Forelimb muscle (tissue), 1 donor: ENCODE measurements at regions not wholly inside any gene's neighbourhood (a gene's known extent, or its start where the extent isn't known, plus 50 kb on each side); places are given as distances from the start of the nearest gene placed in this dataset.
"Not testable (repeated sequence)": the region's sequence is repeated elsewhere in the genome, so short reads cannot be mapped to it uniquely, and the experiment has no call there.

Source experiments
- DNase-seq: peaks from one replicate; pipeline ENCODE4 v3.0.0-alpha.2; 2013; ENCODE audit warnings: low read depth

DNA sequence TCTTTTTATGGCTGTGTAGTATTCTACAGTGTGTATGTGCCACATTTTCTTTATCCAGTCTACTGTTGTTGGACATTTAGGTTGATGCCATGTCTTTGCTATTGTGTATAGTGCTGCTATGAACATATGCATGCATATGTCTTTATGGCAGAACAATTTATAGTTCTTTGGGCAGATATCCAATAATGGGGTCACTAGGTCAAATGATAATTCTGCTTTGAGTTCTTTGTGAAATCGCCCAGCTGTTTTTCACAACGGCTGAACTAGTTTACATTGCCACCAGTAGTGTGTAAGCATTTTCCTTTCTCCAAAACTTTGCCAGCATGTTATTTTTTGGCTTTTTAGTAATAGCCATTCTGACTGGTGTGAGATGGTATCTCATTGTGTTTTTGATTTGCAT, 214.8 kb upstream of the TMEM229A start:
- DNase-seq: no peak

DNA sequence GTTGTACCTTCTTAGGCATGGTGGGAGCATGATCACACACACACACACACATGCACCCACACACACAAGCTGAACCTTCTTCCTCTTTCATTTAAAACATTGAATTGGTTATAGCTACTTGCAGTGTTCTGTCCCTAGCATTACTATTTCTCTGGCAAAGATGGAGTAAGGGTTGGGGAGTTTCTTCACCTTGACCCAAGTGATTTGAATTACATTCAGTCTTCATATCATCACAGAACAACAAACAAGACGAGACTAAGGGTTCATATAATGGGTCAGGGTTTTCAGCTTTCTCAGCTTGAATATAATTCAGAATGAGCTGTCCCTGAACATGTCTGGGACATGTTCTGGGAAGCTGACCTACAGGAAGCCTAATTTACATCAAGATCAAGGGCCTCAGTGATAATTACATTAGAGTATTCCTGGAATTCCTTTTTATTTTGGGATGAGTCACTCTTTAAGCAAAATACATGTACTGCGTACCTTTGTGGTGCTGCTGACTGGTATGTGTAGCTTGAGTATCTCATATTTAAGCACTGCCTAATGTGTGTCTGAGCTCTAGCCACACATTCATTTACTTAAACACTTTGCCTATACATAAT, 213.5 kb upstream of the TMEM229A start:
- no peak for DNase-seq

DNA sequence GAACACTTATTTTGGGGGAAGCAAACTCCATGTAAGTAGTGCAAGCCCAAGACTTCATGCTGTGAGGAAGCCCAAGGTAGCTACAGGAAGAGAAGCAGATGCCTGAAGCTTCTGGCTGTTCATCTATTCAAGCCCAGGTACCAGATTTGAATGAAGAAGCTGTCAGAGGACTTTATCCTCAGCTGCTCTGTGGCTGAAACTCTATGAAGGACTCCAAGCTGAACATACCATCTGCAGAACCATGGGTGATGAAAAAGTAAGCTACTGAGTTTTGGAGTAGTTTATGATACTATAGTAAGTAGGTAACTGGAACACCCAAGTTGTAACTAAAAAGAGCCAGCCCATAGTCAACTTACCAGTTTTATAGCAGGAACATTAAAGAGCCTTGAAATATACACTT, 211.6 kb upstream of the TMEM229A start:
- DNase-seq: not testable (repeated sequence)

GRCh38 chr7:124219681-124220080, 186.8 kb upstream of the TMEM229A start:
- no peak for DNase-seq

GRCh38 chr7:124208642-124209041, 175.8 kb upstream of the TMEM229A start:
- DNase-seq: no peak

DNA sequence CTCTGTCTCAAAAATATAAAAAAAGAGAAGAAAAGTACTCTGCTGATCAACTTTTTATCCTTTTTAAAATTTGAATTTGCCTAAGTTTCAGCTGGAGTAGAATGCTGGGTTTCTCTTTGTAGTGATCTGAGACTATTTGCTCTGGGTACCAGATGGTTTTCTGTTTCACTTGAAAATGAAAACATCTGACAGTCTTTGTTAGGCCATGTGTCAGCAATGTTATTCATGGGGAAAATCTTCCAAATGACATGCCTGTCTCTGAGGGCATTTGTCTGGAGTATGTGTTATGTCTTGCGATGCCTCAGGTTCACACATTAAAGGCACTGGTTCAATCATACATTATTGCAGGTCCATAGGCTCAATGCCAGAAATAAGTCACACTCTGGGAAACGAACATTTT, 175.3 kb upstream of the TMEM229A start:
- no peak for DNase-seq

GRCh38 chr7:124205526-124205925, 172.7 kb upstream of the TMEM229A start:
- no peak for DNase-seq

- no peak for DNase-seq
Observed at GRCh38 chr7:124202546-124202945, 169.7 kb upstream of the TMEM229A start.

DNA sequence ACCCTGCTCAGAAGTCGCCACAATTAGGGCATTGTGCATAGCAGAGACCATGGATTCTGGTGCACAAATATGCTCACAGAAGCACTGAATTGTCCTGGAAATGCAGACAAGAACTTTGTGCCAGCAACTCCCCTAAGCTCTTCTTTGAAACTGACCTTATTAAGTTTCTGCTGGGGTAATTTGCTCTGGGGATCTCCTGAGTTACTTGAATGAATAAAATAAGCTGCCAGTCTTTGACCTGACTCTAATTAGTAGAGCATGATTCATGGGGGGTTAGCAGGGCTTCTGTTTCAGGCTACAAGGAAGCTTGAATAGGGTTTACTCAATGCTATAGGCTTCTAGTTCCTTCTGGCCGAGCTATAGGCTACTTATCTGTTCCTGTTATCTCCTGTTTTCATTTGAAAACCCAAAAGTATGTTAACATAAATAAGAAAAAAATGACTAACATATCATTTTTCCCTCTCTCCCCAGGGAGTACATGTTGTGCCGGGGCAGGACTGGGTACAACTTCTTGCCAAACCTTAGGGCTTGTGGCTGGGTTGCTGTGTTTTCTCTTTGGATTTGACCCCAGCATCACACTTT, 169.0 kb upstream of the TMEM229A start:
- DNase-seq: no peak

- no peak for DNase-seq
Observed at GRCh38 chr7:124196519-124196918, 163.7 kb upstream of the TMEM229A start.

GRCh38 chr7:124192885-124193284, 160.0 kb upstream of the TMEM229A start:
- DNase-seq: no peak

DNA sequence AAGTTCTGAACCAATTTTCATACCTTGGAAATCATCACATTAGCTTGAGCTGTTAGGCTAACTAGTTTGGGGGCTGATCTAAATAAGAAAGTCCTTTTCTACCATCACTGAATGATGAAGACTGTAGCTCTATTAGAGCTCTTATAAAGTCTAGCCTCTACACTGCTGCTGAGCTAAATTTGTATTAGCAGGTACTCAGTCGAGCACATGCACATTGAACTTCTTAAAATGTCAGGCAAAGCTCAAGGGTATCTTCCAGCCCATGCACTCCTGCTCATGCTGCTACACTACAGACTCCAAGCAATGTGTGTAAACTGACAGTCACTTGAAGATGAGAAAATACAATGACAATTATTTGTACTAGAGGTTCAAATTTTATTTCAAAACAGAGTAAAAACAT, 158.8 kb upstream of the TMEM229A start:
- no peak for DNase-seq

DNA sequence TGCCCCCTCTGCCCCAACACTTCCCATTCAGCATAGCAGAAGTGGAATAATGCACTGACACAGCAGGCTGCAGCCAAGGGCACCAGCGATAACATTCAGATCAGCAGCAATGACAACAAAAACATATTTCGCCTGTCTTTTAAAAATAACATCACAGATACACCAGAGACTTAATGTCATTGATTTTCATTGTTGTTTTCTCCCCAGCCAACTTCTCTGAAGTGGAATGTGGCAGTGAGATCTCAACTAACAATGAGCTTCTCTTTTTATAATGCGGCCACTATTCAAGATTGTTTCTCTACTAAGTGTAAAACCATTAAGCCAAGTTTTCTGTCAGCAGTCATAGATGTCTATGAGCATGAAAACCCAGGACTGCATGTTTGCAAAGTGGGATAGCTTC, 158.2 kb upstream of the TMEM229A start:
- DNase-seq: no peak

- DNase-seq: no peak
Observed at GRCh38 chr7:124188576-124188975, 155.7 kb upstream of the TMEM229A start.

DNA sequence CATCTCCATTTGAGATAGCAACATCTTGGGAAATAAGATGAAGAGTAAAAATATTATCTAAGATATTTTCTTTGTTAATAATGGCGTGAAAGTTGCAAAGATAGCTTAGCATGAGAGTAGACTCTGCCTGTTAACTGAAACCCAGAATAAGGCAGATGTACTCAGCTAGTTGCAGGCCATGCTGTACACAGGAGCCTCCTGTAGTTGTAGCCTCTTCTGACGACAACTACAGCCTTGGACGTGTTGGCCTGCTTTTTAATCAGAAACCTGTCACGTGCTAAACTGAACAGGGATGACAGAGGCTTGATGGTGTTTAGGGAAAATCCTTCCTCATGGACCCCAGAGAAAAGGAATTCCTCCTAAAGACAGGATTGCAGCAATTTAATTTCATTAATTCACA, 155.1 kb upstream of the TMEM229A start:
- DNase-seq: no peak

DNA sequence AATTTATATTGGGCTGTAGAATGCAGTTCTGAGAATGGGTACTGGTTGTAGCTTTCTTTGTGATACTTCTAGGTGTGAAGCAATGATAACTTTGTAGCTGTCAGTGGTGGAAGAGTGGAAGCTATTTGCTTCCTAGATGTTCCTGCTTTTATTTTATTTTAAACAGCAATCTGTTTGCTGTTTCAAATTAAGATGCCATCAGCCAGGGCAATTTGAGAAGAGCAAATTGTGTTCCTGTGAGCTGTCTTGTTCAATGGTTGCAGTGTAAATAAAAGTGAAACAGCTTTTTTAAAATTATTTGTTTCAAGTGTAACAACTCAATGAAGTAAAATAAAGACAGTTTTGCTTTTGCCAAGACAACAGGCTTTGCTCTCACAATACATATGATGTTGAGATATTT, 150.8 kb upstream of the TMEM229A start:
- DNase-seq: no peak

DNA sequence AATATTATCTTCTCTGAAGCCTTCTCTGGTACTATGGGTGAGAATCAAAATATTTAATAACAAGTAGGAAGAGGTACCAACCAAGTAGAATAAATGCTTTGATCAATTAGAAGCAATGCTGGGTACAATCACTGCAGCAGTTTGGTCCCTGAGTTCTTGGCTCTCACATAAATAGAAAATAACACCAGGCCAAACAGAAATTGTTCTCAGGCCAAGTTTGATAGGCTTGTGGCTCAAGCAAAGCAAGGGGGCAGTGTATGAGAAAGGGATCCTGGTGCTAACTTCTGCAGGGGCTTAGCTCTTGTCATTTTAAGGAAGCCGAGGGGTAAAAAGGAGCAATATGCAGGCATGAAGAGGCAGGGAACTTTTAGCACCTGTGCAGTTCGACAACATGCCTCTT, 146.8 kb upstream of the TMEM229A start:
- DNase-seq: no peak

- DNase-seq: no peak
Observed at GRCh38 chr7:124177891-124178290, 145.0 kb upstream of the TMEM229A start.

- DNase-seq: not testable (repeated sequence)
Observed at GRCh38 chr7:124171812-124172211, 138.9 kb upstream of the TMEM229A start.

DNA sequence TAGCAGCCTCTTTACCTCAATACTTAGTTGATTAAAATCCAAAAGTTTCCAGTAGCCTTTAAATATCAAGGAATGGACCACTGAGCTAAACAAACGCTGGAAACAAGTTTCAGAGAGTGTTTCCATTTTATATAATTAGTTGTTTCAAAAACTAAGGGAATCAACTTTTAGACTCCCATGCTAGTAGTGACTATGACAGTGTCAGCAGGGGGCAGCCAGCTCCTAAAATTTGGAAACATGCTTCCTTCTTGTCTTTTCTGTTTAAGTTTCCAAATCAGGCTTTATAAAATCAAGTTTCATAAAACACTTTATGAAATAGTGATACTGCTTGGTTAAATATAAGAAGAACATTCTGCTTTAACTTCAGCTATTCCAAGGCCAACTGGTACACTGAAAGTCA, 138.2 kb upstream of the TMEM229A start:
- DNase-seq: no peak

DNA sequence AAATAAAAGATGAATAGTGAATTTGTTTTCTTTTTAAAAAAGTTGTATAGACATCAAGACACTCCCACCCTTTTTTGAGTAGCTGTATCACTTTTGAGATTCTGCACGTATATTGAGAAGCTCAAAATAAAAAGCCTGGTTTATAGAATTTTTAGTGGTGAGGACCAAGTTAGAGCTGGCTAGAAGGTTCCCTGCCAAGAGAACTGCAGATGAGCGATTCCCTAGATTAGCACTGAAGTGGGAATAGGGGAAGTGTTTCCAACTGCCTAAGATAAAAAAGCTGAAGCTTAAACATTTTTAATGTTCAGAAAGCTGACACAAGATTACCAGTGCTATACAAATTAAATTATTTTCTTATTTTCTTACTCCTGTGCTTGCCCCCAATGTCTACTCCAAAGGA, 135.7 kb upstream of the TMEM229A start:
- no peak for DNase-seq

- DNase-seq: no peak
Observed at GRCh38 chr7:124162667-124163066, 129.8 kb upstream of the TMEM229A start.

- no peak for DNase-seq
Observed at GRCh38 chr7:124155432-124156022, 122.7 kb upstream of the TMEM229A start.
